Activated T-helper 2 cell treated with anti-CD3 and anti-CD28 coated beads, Interferon-gamma antibody, Interleukin-2, Interleukin-4, amounts not matched to agents 10 μg/mL and 5 μg/mL and 100 μg/mL, durations not matched to agents 14 hours and 24 hours and 36 hours (primary cell): ENCODE measurements at regions not wholly inside any gene's neighbourhood (a gene's known extent, or its start where the extent isn't known, plus 50 kb on each side); places are given as distances from the start of the nearest gene placed in this dataset.

Experiments used
- DNase-seq: peaks from one replicate; pipeline ENCODE4 v3.0.0; 2021; ENCODE audit warnings: low spot score
- H3K27ac Mint-ChIP-seq: one replicate; pipeline ENCODE4 v1.8.0; 2021; ENCODE audit warnings: mixed read lengths
- H3K27me3 Mint-ChIP-seq: one replicate; pipeline ENCODE4 v1.8.0; 2021; ENCODE audit warnings: low read depth, mixed read lengths
- H3K36me3 Mint-ChIP-seq: one replicate; pipeline ENCODE4 v1.8.0; 2021; ENCODE audit warnings: low read depth, mixed read lengths
- H3K4me1 Mint-ChIP-seq: one replicate; pipeline ENCODE4 v1.8.0; 2021; ENCODE audit warnings: low read depth, mixed read lengths
- H3K4me3 Mint-ChIP-seq: one replicate; pipeline ENCODE4 v1.8.0; 2021; ENCODE audit warnings: low read depth, mild to moderate bottlenecking, moderate library complexity, mixed read lengths
- H3K9me3 Mint-ChIP-seq: one replicate; pipeline ENCODE4 v1.8.0; 2021; ENCODE audit warnings: mixed read lengths
- intact Hi-C: fragments of 100-400 bp; cut with micrococcal nuclease; formaldehyde crosslinking; loops from one replicate; pipeline ENCODE4 v1.15.1; 2023

GRCh38 chr14:82830596-82830995, 1296.9 kb upstream of the SEL1L start:
- H3K27me3 Mint-ChIP-seq: no peaks in the 10 kb centered on the region
- no peak for DNase-seq
- H3K4me3 Mint-ChIP-seq: no peak overlapping the region
- no peak overlapping the region for H3K27ac Mint-ChIP-seq
- intact Hi-C loops: no loop called here
- no peaks in the 10 kb centered on the region for H3K4me1 Mint-ChIP-seq
- peaks cover 11% of the 10 kb centered on the region for H3K9me3 Mint-ChIP-seq
- H3K36me3 Mint-ChIP-seq: no peaks in the 10 kb centered on the region

- Mint-ChIP-seq H3K36me3 (no peaks in the 10 kb centered on the region), H3K4me3 (no peak overlapping the region), H3K9me3 (peaks cover 22% of the 10 kb centered on the region), H3K4me1 (no peaks in the 10 kb centered on the region), H3K27me3 (no peaks in the 10 kb centered on the region), H3K27ac (no peak overlapping the region)
- DNase-seq: no peak
- intact Hi-C loops: no loop called here
Observed at GRCh38 chr14:82836256-82836950, 1302.8 kb upstream of the SEL1L start.

GRCh38 chr14:82837611-82838140, 1304.0 kb upstream of the SEL1L start:
- Mint-ChIP-seq H3K4me3 (no peak overlapping the region), H3K9me3 (peaks cover 25% of the 10 kb centered on the region), H3K4me1 (no peaks in the 10 kb centered on the region), H3K27me3 (no peaks in the 10 kb centered on the region), H3K27ac (no peak overlapping the region), H3K36me3 (no peaks in the 10 kb centered on the region)
- DNase-seq: no peak
- intact Hi-C loops: no loop called here

GRCh38 chr14:82850576-82850975, 1316.9 kb upstream of the SEL1L start:
- Mint-ChIP-seq H3K9me3 (peaks cover 19% of the 10 kb centered on the region), H3K27ac (no peak overlapping the region), H3K27me3 (no peaks in the 10 kb centered on the region), H3K36me3 (no peaks in the 10 kb centered on the region), H3K4me3 (no peak overlapping the region), H3K4me1 (no peaks in the 10 kb centered on the region)
- intact Hi-C loops: no loop called here
- DNase-seq: no peak

- intact Hi-C loops: no loop called here
- no peak overlapping the region for H3K27ac Mint-ChIP-seq
- no peak overlapping the region for H3K4me3 Mint-ChIP-seq
- no peak for DNase-seq
- no peaks in the 10 kb centered on the region for H3K27me3 Mint-ChIP-seq
- H3K9me3 Mint-ChIP-seq: peaks cover 27% of the 10 kb centered on the region
- H3K4me1 Mint-ChIP-seq: no peaks in the 10 kb centered on the region
- H3K36me3 Mint-ChIP-seq: no peaks in the 10 kb centered on the region
Observed at GRCh38 chr14:82854131-82854530, 1320.5 kb upstream of the SEL1L start.

- Mint-ChIP-seq H3K27ac (no peak overlapping the region), H3K4me3 (no peak overlapping the region), H3K4me1 (no peaks in the 10 kb centered on the region), H3K9me3 (peaks cover 25% of the 10 kb centered on the region), H3K36me3 (no peaks in the 10 kb centered on the region), H3K27me3 (no peaks in the 10 kb centered on the region)
- no peak for DNase-seq
- intact Hi-C loops: no loop called here
Observed at GRCh38 chr14:82854901-82855300, 1321.2 kb upstream of the SEL1L start.

- intact Hi-C loops: no loop called here
- no peak for DNase-seq
- no peaks in the 10 kb centered on the region for H3K27me3 Mint-ChIP-seq
- H3K4me1 Mint-ChIP-seq: no peaks in the 10 kb centered on the region
- peaks cover 23% of the 10 kb centered on the region for H3K9me3 Mint-ChIP-seq
- H3K4me3 Mint-ChIP-seq: no peak overlapping the region
- no peaks in the 10 kb centered on the region for H3K36me3 Mint-ChIP-seq
- no peak overlapping the region for H3K27ac Mint-ChIP-seq
Observed at GRCh38 chr14:82855912-82856391, 1322.3 kb upstream of the SEL1L start.

GRCh38 chr14:82861313-82861712, 1327.7 kb upstream of the SEL1L start:
- intact Hi-C loops: no loop called here
- DNase-seq: no peak
- Mint-ChIP-seq H3K27ac (no peak overlapping the region), H3K4me1 (no peaks in the 10 kb centered on the region), H3K4me3 (no peak overlapping the region), H3K36me3 (no peaks in the 10 kb centered on the region), H3K27me3 (no peaks in the 10 kb centered on the region), H3K9me3 (peaks cover 23% of the 10 kb centered on the region)

- H3K27ac Mint-ChIP-seq: no peak overlapping the region
- H3K4me3 Mint-ChIP-seq: no peak overlapping the region
- H3K4me1 Mint-ChIP-seq: no peaks in the 10 kb centered on the region
- intact Hi-C loops: no loop called here
- DNase-seq: no peak
- peaks cover 17% of the 10 kb centered on the region for H3K9me3 Mint-ChIP-seq
- no peaks in the 10 kb centered on the region for H3K36me3 Mint-ChIP-seq
- H3K27me3 Mint-ChIP-seq: no peaks in the 10 kb centered on the region
Observed at GRCh38 chr14:82872494-82872893, 1338.8 kb upstream of the SEL1L start.

- Mint-ChIP-seq H3K4me1 (no peaks in the 10 kb centered on the region), H3K36me3 (no peaks in the 10 kb centered on the region), H3K9me3 (peaks cover 24% of the 10 kb centered on the region), H3K27me3 (no peaks in the 10 kb centered on the region), H3K4me3 (no peak overlapping the region), H3K27ac (no peak overlapping the region)
- intact Hi-C loops: no loop called here
- DNase-seq: no peak
Observed at GRCh38 chr14:82878951-82879350, 1345.3 kb upstream of the SEL1L start.

GRCh38 chr14:82879949-82880535, 1346.4 kb upstream of the SEL1L start:
- Mint-ChIP-seq H3K4me1 (no peaks in the 10 kb centered on the region), H3K4me3 (no peak overlapping the region), H3K9me3 (peaks cover 29% of the 10 kb centered on the region), H3K36me3 (no peaks in the 10 kb centered on the region), H3K27ac (no peak overlapping the region), H3K27me3 (no peaks in the 10 kb centered on the region)
- no peak for DNase-seq
- intact Hi-C loops: no loop called here

GRCh38 chr14:82886670-82887069, 1353.0 kb upstream of the SEL1L start:
- intact Hi-C loops: no loop called here
- no peaks in the 10 kb centered on the region for H3K36me3 Mint-ChIP-seq
- H3K4me3 Mint-ChIP-seq: no peak overlapping the region
- peaks cover 56% of the 10 kb centered on the region for H3K9me3 Mint-ChIP-seq
- DNase-seq: no peak
- H3K27ac Mint-ChIP-seq: no peak overlapping the region
- H3K4me1 Mint-ChIP-seq: no peaks in the 10 kb centered on the region
- no peaks in the 10 kb centered on the region for H3K27me3 Mint-ChIP-seq

GRCh38 chr14:82889701-82890100, 1356.0 kb upstream of the SEL1L start:
- no peak for DNase-seq
- H3K4me1 Mint-ChIP-seq: no peaks in the 10 kb centered on the region
- no peaks in the 10 kb centered on the region for H3K27me3 Mint-ChIP-seq
- intact Hi-C loops: no loop called here
- no peak overlapping the region for H3K27ac Mint-ChIP-seq
- peaks cover 49% of the 10 kb centered on the region for H3K9me3 Mint-ChIP-seq
- no peaks in the 10 kb centered on the region for H3K36me3 Mint-ChIP-seq
- no peak overlapping the region for H3K4me3 Mint-ChIP-seq
